C4-2B (cell line): ENCODE measurements at regions not wholly inside any gene's neighbourhood (a gene's known extent, or its start where the extent isn't known, plus 50 kb on each side); places are given as distances from the start of the nearest gene placed in this dataset.

Experiments used
- CTCF ChIP-seq: fragments of 450-650 bp; conservative IDR thresholded peaks from 2 replicates; pipeline ENCODE4 v1.5.1; 2017; ENCODE audit warnings: mild to moderate bottlenecking
- ZFX ChIP-seq: fragments of 450-650 bp; IDR thresholded peaks from 2 replicates; pipeline ENCODE4 v1.6.1; 2017

GRCh38 chr15:25582886-25583285 is 144.1 kb upstream of the UBE3A start:
- TF ChIP-seq CTCF (no peak), ZFX (no peak)
